ENCODE measurements at regions not wholly inside any gene's neighbourhood (a gene's known extent, or its start where the extent isn't known, plus 50 kb on each side); places are given as distances from the start of the nearest gene placed in this dataset.

GRCh38 chr2:22209545-22209944 is 1085.8 kb downstream of the TDRD15 start:
- DNase-seq (ENCODE audit: low read depth) = no peak
- H3K4me3 ChIP-seq (ENCODE audit: low read depth, low read length) = no peak overlapping the region
- TF ChIP-seq CTCF (IDR thresholded peaks at IDR 0.05; ENCODE audit: control insufficient read depth, extremely low read depth, insufficient read depth) = no peak

- no peak overlapping the region for H3K4me3 ChIP-seq (ENCODE audit: low read depth, low read length)
- no peak for DNase-seq (ENCODE audit: low read depth)
- TF ChIP-seq CTCF (IDR thresholded peaks at IDR 0.05; ENCODE audit: control insufficient read depth, extremely low read depth, insufficient read depth) = no peak
Observed at GRCh38 chr2:22213237-22213636, 1089.5 kb downstream of the TDRD15 start.

- DNase-seq (ENCODE audit: low read depth) = no peak
- H3K4me3 ChIP-seq (ENCODE audit: low read depth, low read length) = no peak overlapping the region
- TF ChIP-seq CTCF (IDR thresholded peaks at IDR 0.05; ENCODE audit: control insufficient read depth, extremely low read depth, insufficient read depth) = no peak
Observed at GRCh38 chr2:22215517-22215916, 1091.7 kb downstream of the TDRD15 start.

- TF ChIP-seq CTCF (IDR thresholded peaks at IDR 0.05; ENCODE audit: control insufficient read depth, extremely low read depth, insufficient read depth) = no peak
- DNase-seq (ENCODE audit: low read depth) = no peak
Observed at GRCh38 chr2:22217881-22218280, 1094.1 kb downstream of the TDRD15 start.

DNA sequence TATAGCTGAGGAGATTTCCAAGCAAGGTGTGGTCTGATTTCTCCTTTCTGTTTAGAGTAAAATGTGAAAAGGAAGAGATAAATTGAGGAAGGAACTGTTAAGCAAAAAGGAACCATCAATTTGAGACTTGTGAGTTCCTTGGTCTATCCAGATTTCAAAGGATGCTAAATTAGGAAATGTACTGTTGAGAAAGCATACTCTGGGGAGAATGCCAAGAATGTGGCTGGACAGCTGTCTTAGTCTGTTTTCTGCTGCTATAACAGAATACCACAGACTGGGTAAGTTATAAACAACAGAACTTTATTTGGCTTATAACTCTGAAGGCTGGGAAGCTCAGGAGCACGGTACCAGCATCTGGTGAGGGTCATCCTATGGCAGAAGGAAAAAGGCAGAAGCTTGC is 1097.2 kb downstream of the TDRD15 start:
- TF ChIP-seq CTCF (IDR thresholded peaks at IDR 0.05; ENCODE audit: control insufficient read depth, extremely low read depth, insufficient read depth) = no peak
- no peak for DNase-seq (ENCODE audit: low read depth)
- H3K4me3 ChIP-seq (ENCODE audit: low read depth, low read length) = no peak overlapping the region

More at GRCh38 chr2:22217881-22218280, 1094.1 kb downstream of the TDRD15 start:
- H3K4me3 ChIP-seq (ENCODE audit: low read depth, low read length) = no peak overlapping the region

- DNase-seq (ENCODE audit: low read depth) = no peak
- TF ChIP-seq CTCF (IDR thresholded peaks at IDR 0.05; ENCODE audit: control insufficient read depth, extremely low read depth, insufficient read depth) = no peak
- H3K4me3 ChIP-seq (ENCODE audit: low read depth, low read length) = no peak overlapping the region
Observed at GRCh38 chr2:22238967-22239366, 1115.2 kb downstream of the TDRD15 start.

DNA sequence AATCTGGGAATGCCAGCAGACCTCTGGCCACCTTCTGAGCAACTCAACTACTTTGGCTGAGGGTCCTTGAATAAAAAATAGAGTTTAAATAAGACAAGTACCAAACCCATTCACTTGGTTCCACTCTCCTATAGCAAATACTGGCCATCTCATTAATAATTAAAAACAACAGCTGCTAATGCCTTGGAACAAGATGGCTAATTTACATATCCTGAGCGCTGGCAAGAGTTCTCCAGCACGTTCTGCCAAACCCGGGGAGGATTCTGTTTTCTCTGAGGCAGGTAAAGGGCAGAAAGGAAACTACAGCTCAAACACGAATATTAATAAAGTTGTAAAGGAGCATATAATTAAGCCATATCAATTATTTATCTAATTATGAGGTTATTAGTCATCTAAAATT is 1123.7 kb downstream of the TDRD15 start:
- DNase-seq (ENCODE audit: low read depth) = no peak
- no peak overlapping the region for H3K4me3 ChIP-seq (ENCODE audit: low read depth, low read length)
- no peak for TF ChIP-seq CTCF (IDR thresholded peaks at IDR 0.05; ENCODE audit: control insufficient read depth, extremely low read depth, insufficient read depth)

Measured in LNCaP clone FGC (cell line).